ENCODE measurements at regions not wholly inside any gene's neighbourhood (a gene's known extent, or its start where the extent isn't known, plus 50 kb on each side); places are given as distances from the start of the nearest gene placed in this dataset.

- no peak for DNase-seq (ENCODE audit: extremely low read depth in 1 of 4, low spot score in 3 of 4)
- in situ Hi-C loops (cut with MboI): no loop called here
- Histone ChIP-seq H3K27ac (ENCODE audit: extremely low read depth, low read depth, low read length) (no peak overlapping the region), H4K20me1 (replicated peaks; ENCODE audit: control insufficient read depth, insufficient read depth, low read length) (no peaks in the 10 kb centered on the region), H2AFZ (ENCODE audit: low read depth, low read length) (no peak overlapping the region), H3K4me2 (ENCODE audit: insufficient read depth, low read length) (no peak overlapping the region), H3K9me3 (replicated peaks; ENCODE audit: control insufficient read depth, insufficient read depth, low read depth, low read length) (no peaks in the 10 kb centered on the region), H3K4me1 (replicated peaks in 1 of 2; ENCODE audit: control insufficient read depth in 2 of 2, insufficient read depth in 2 of 2, low read length in 2 of 2) (no peaks in the 10 kb centered on the region), H3K27me3 (ENCODE audit: control insufficient read depth in 2 of 2, insufficient read depth in 2 of 2, low read length in 2 of 2) (no peaks in the 10 kb centered on the region), H3K9ac (ENCODE audit: insufficient read depth in 1 of 2, low read depth in 2 of 2, low read length in 2 of 2) (no peak overlapping the region), H3K4me3 (no peak overlapping the region), H3K9me1 (ENCODE audit: control insufficient read depth, insufficient read depth, low read length) (no peaks in the 10 kb centered on the region), H3K79me2 (ENCODE audit: control insufficient read depth, insufficient read depth, low read length) (no peaks in the 10 kb centered on the region), H3K36me3 (ENCODE audit: control insufficient read depth, insufficient read depth, low read length) (no peaks in the 10 kb centered on the region)
- TF ChIP-seq ESRRB (CRISPR knock-in tag; IDR thresholded peaks at IDR 0.05; ENCODE audit: borderline replicate concordance): no peak
- no peak for TF ChIP-seq HDAC2 (IDR thresholded peaks at IDR 0.05)
- TF ChIP-seq, protein P1, sequence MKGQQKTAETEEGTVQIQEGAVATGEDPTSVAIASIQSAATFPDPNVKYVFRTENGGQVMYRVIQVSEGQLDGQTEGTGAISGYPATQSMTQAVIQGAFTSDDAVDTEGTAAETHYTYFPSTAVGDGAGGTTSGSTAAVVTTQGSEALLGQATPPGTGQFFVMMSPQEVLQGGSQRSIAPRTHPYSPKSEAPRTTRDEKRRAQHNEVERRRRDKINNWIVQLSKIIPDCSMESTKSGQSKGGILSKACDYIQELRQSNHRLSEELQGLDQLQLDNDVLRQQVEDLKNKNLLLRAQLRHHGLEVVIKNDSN (CRISPR knock-in tag; IDR thresholded peaks at IDR 0.05): no peak
- POLR2A ChIA-PET: no interaction called here
- intact Hi-C loops (cut with micrococcal nuclease): no loop called here
- no peak for ATAC-seq
- 0% methylated on average over 2 of the region's 2 CpGs for WGBS (ENCODE audit: insufficient coverage, low coverage, missing lambda C conversion rate)
- no peak for FAIRE-seq
- CTCF ChIA-PET (ENCODE audit: low intra/inter-chr PET ratio): no interaction called here
- BruUV-seq (replicated peaks): no TSS peak
Measured at GRCh38 chr12:100703337-100703736, 91.2 kb upstream of the ANO4 start.

GRCh38 chr12:100703868-100704267 is 90.7 kb upstream of the ANO4 start:
- intact Hi-C loops (cut with micrococcal nuclease) (no loop called here), in situ Hi-C loops (cut with MboI) (no loop called here)
- no peak overlapping the region for H3K4me2 ChIP-seq (ENCODE audit: insufficient read depth, low read length)
- H2AFZ ChIP-seq (ENCODE audit: low read depth, low read length): no peak overlapping the region
- H3K36me3 ChIP-seq (ENCODE audit: control insufficient read depth, insufficient read depth, low read length): no peaks in the 10 kb centered on the region
- POLR2A ChIA-PET: no interaction called here
- H3K27me3 ChIP-seq (ENCODE audit: control insufficient read depth in 2 of 2, insufficient read depth in 2 of 2, low read length in 2 of 2): no peaks in the 10 kb centered on the region
- no peak overlapping the region for H3K4me3 ChIP-seq
- no TSS peak for BruUV-seq (replicated peaks)
- WGBS (ENCODE audit: insufficient coverage, low coverage, missing lambda C conversion rate): 0% methylated on average over 2 of the region's 2 CpGs
- no peaks in the 10 kb centered on the region for H4K20me1 ChIP-seq (replicated peaks; ENCODE audit: control insufficient read depth, insufficient read depth, low read length)
- no peak overlapping the region for H3K27ac ChIP-seq (ENCODE audit: extremely low read depth, low read depth, low read length)
- FAIRE-seq (no peak), ATAC-seq (no peak), DNase-seq (ENCODE audit: extremely low read depth in 1 of 4, low spot score in 3 of 4) (no peak)
- H3K9me3 ChIP-seq (replicated peaks; ENCODE audit: control insufficient read depth, insufficient read depth, low read depth, low read length): no peaks in the 10 kb centered on the region
- H3K79me2 ChIP-seq (ENCODE audit: control insufficient read depth, insufficient read depth, low read length): no peaks in the 10 kb centered on the region
- no peaks in the 10 kb centered on the region for H3K4me1 ChIP-seq (replicated peaks in 1 of 2; ENCODE audit: control insufficient read depth in 2 of 2, insufficient read depth in 2 of 2, low read length in 2 of 2)
- H3K9ac ChIP-seq (ENCODE audit: insufficient read depth in 1 of 2, low read depth in 2 of 2, low read length in 2 of 2): no peak overlapping the region
- CTCF ChIA-PET (ENCODE audit: low intra/inter-chr PET ratio): no interaction called here
- H3K9me1 ChIP-seq (ENCODE audit: control insufficient read depth, insufficient read depth, low read length): no peaks in the 10 kb centered on the region
- TF ChIP-seq, protein P2, sequence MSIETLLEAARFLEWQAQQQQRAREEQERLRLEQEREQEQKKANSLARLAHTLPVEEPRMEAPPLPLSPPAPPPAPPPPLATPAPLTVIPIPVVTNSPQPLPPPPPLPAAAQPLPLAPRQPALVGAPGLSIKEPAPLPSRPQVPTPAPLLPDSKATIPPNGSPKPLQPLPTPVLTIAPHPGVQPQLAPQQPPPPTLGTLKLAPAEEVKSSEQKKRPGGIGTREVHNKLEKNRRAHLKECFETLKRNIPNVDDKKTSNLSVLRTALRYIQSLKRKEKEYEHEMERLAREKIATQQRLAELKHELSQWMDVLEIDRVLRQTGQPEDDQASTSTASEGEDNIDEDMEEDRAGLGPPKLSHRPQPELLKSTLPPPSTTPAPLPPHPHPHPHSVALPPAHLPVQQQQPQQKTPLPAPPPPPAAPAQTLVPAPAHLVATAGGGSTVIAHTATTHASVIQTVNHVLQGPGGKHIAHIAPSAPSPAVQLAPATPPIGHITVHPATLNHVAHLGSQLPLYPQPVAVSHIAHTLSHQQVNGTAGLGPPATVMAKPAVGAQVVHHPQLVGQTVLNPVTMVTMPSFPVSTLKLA (conservative IDR thresholded peaks at IDR 0.05): no peak
- TF ChIP-seq ZNF699 (CRISPR knock-in tag; IDR thresholded peaks at IDR 0.05; ENCODE audit: insufficient replicate concordance) (no peak), KAT7 (CRISPR knock-in tag; IDR thresholded peaks at IDR 0.05; ENCODE audit: borderline replicate concordance) (no peak), ZNF436 (CRISPR knock-in tag; IDR thresholded peaks at IDR 0.05) (no peak), ZKSCAN3 (CRISPR knock-in tag; IDR thresholded peaks at IDR 0.05) (no peak), TAF7 (tag; IDR thresholded peaks at IDR 0.05) (no peak), ZBTB17 (CRISPR knock-in tag; IDR thresholded peaks at IDR 0.05) (peak; percentile 66; the same call in 1 of the 2 replicates), ZNF444 (CRISPR knock-in tag; IDR thresholded peaks at IDR 0.05) (no peak), ARID1B (IDR thresholded peaks at IDR 0.05) (no peak)
- TF ChIP-seq, protein P3, sequence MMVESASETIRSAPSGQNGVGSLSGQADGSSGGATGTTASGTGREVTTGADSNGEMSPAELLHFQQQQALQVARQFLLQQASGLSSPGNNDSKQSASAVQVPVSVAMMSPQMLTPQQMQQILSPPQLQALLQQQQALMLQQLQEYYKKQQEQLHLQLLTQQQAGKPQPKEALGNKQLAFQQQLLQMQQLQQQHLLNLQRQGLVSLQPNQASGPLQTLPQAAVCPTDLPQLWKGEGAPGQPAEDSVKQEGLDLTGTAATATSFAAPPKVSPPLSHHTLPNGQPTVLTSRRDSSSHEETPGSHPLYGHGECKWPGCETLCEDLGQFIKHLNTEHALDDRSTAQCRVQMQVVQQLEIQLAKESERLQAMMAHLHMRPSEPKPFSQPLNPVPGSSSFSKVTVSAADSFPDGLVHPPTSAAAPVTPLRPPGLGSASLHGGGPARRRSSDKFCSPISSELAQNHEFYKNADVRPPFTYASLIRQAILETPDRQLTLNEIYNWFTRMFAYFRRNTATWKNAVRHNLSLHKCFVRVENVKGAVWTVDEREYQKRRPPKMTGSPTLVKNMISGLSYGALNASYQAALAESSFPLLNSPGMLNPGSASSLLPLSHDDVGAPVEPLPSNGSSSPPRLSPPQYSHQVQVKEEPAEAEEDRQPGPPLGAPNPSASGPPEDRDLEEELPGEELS (CRISPR knock-in tag; IDR thresholded peaks at IDR 0.05; ENCODE audit: borderline replicate concordance): no peak

Data from K562 (cell line).